Mesodermal cell (in vitro differentiated cells): ENCODE measurements at regions not wholly inside any gene's neighbourhood (a gene's known extent, or its start where the extent isn't known, plus 50 kb on each side); places are given as distances from the start of the nearest gene placed in this dataset.

ENCODE experiments used
- H3K27ac ChIP-seq: 2 replicates; pipeline ENCODE4 v1.7.0; 2013; ENCODE audit warnings: mild to moderate bottlenecking, low read depth, low read length, moderate library complexity; ENCODE audit not compliant: severe bottlenecking
- H3K36me3 ChIP-seq: 2 replicates; pipeline ENCODE4 v1.7.1; 2013; ENCODE audit warnings: mild to moderate bottlenecking, low read length, moderate library complexity; ENCODE audit not compliant: control insufficient read depth, insufficient read depth
- H3K4me1 ChIP-seq: one replicate; pipeline ENCODE4 v1.7.1; 2013; ENCODE audit warnings: mild to moderate bottlenecking, low read length; ENCODE audit not compliant: insufficient read depth, control insufficient read depth, poor library complexity, severe bottlenecking
- H3K4me3 ChIP-seq: 2 replicates; pipeline ENCODE4 v1.7.0; 2013; ENCODE audit warnings: low read length, control low read depth, mild to moderate bottlenecking; ENCODE audit not compliant: insufficient read depth, poor library complexity, severe bottlenecking; ENCODE audit errors: extremely low read depth
- H3K9me3 ChIP-seq: 2 replicates; pipeline ENCODE4 v1.7.1; 2013; ENCODE audit warnings: mild to moderate bottlenecking, low read length, moderate library complexity; ENCODE audit not compliant: control insufficient read depth
- WGBS, 2 experiments: methylation state at CpG; one replicate each; pipeline ENCODE4 v1.1.5; 2013; ENCODE audit warnings: missing lambda C conversion rate in 2 of 2; ENCODE audit not compliant: insufficient coverage in 2 of 2; 5-methylcytosine and 5-hydroxymethylcytosine counted together

DNA sequence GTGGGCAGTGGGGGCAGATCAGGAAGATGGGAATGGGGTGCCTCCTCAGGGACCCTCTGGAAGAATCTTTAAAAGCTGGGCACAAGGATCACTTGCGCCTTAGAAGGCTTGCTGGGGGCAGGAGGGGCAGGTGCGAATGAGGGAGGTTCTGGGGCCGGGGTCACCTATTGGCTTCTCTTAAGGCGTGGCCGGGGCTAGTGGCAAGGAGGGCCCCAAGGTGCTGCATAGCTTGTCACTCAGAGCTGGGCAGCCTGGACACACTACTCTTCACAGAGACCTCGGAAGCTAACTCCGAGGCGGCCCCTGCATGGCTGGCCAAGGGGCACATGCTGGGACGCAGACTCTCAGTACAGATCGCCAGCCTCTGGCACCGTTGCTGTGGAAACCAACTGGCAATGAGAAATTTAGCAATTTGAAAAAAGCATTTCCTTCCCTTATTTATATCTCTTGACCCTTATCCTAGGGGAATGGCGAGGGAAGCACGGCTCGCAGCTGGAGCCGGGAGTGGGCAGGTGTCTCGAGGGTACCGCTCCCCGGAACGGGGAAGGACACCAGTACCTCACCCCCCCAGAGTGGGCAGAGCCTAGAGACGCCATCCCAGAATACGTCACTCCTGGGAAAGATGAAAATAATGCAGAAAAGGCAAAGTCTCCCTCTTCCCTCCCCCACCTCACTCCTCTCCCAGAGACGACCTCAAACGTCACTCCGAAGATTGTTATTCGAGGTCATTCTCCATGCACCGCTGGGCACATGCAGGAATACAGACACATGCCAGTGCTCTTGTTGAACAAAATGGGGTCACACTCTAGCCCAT lies 188.1 kb downstream of the CTTN start:
- H3K4me3 ChIP-seq: no peak overlapping the region
- 89 to 93% methylated on average over 21 to 26 of the region's 26 CpGs for WGBS, 2 experiments
- no peak overlapping the region for H3K27ac ChIP-seq
- H3K9me3 ChIP-seq: no peaks in the 10 kb centered on the region
- no peaks in the 10 kb centered on the region for H3K36me3 ChIP-seq
- H3K4me1 ChIP-seq: no peaks in the 10 kb centered on the region

DNA sequence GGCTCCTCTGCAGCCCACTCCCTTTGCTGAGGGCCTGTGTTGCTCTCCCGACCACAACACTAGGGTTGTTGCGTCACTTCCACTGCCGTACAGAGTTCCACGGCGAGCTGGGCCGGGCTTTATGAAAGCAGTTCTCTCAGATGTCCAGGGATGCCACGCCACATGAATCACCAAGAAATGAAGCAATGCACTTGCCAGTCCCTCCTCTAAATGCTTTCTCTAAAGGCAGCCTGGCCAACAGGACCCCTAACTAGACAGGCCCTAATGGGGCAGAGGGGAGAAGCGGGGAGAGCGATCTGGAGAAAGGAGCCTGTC lies 188.7 kb downstream of the CTTN start:
- WGBS, 2 experiments: 87 to 92% methylated on average over 9 of the region's 9 CpGs
- Histone ChIP-seq H3K4me3 (no peak overlapping the region), H3K9me3 (no peaks in the 10 kb centered on the region), H3K27ac (no peak overlapping the region), H3K36me3 (no peaks in the 10 kb centered on the region), H3K4me1 (no peaks in the 10 kb centered on the region)

DNA sequence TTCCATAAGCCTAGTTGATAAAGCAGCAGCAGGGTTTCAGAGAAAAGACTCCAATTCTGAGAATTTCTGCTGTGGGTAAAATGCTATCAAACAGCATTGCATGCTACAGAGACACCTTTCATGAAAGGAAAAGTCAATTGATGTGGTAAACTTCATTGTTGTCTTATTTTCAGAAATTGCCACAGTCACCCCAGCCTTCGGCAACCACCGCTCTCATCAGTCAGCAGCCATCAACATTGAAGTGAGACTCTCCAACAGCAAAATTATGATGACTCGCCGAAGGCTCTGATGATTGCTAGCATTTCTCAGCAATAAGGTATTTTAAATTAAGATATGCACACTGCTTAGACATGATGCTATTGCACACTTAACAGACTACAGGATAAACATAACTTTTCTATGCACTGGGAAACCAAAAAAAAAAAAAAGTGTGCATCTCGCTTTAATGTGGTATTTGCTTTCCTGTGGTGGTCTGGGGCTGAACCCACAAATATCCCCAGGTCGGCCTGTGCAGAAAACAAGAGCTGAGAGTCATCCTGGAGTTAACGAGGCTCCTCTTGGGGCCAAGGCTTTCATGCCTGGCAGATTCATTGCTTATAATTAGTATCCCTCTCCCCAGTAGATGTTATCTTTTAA lies 192.1 kb downstream of the CTTN start:
- Histone ChIP-seq H3K27ac (no peak overlapping the region), H3K9me3 (no peaks in the 10 kb centered on the region), H3K36me3 (no peaks in the 10 kb centered on the region), H3K4me3 (no peak overlapping the region), H3K4me1 (peaks cover 5% of the 10 kb centered on the region)
- WGBS, 2 experiments: 98 to 100% methylated on average over 5 to 7 of the region's 7 CpGs

DNA sequence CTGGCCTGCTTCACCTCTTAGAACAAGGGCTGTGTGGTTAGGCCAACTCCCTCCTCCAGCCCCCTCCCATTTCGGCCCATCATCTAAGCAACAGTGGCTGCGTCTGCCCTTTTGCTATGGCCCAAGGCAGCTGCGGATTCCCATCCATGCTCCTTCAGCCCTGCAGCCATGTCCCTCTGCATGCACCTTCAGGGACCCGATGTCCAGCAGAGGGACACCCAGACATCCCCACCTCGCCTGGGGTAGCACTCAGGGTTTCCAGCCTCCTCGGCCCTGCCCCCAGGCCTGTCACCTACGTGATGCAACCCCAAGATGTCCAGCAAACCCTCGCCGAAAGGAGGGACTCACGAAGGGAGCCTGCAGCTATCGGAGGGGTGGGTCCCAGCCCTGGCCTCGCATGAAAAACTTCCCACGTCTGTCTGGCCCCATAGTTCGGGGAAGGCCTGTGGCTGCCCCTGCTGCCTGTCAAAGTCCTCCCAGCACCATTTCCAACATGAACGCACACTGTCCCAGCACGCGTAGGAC lies 194.4 kb downstream of the CTTN start:
- peaks cover 17% of the 10 kb centered on the region for H3K4me1 ChIP-seq
- H3K36me3 ChIP-seq: no peaks in the 10 kb centered on the region
- H3K4me3 ChIP-seq: no peak overlapping the region
- no peaks in the 10 kb centered on the region for H3K9me3 ChIP-seq
- H3K27ac ChIP-seq: no peak overlapping the region
- WGBS, 2 experiments: 83 to 91% methylated on average over 15 to 17 of the region's 17 CpGs

DNA sequence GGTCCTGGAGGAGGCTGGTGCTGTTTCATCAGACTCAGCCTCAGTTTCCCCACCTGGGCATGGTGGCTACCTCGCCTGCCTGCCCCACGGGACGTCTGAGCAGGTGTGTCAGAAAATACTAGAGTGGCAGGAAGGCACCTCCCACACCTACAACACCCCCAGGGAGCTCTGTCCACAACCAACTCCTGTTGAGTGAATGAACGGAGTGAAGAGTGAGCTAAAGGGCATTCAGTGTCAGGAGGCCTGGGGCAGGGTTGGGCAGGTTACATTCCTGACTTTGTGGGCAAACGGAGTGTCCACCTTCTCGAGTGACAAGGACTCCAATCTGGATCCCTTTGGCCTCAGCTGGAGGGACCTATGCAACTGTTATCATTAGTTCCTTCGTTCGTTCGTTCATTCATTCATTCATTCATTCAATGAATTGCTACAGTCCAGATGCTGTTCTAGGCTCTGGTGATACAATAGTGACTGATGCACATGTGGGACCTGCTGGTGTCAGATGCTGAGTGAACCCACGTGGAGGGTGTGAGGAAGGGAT lies 195.2 kb downstream of the CTTN start:
- Histone ChIP-seq H3K9me3 (no peaks in the 10 kb centered on the region), H3K36me3 (no peaks in the 10 kb centered on the region), H3K27ac (no peak overlapping the region), H3K4me1 (peaks cover 17% of the 10 kb centered on the region), H3K4me3 (no peak overlapping the region)
- WGBS, 2 experiments: 68 to 93% methylated on average over 3 to 7 of the region's 10 CpGs

DNA sequence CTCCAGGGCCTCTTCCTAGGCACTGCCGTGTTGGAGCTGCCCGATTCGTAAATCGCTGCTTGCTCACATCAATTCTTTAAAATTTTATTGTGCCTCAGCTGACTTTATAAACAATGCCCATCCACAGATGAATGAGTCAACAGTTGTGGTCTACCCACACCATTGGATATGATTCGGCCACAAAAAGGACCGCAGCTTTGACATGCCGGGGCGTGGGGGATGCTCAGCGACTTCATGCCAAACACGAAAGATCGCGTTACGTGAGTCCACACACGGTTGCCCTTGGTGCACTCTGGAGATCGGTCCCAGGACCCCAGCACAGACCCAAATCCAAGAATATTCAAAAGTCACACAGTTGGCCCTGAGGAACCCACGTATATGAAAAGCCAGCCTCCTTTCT lies 195.7 kb downstream of the CTTN start:
- no peaks in the 10 kb centered on the region for H3K9me3 ChIP-seq
- no peak overlapping the region for H3K4me3 ChIP-seq
- WGBS, 2 experiments: 91 to 93% methylated on average over 16 of the region's 16 CpGs
- H3K27ac ChIP-seq: no peak overlapping the region
- peaks cover 17% of the 10 kb centered on the region for H3K4me1 ChIP-seq
- H3K36me3 ChIP-seq: no peaks in the 10 kb centered on the region

DNA sequence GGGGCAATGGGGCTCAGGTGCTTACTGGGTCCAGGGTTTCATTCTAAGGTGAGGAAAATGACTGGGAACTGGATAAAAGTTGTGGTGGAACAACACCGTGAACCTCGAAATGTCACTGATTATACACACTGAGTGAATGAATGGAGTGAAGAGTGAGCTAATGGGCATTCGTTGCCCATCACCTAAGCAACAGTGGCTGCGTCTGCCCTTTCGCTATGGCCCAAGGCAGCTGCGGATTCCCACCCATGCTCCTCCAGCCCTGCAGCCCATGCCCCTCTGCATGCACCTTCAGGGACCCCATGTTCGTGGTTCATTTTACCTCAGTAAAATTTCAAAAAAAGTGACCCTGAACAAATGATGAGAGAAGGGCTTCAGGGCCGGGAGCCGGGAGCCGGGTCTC lies 196.3 kb downstream of the CTTN start:
- no peak overlapping the region for H3K27ac ChIP-seq
- no peaks in the 10 kb centered on the region for H3K36me3 ChIP-seq
- WGBS, 2 experiments: 92 to 95% methylated on average over 10 of the region's 10 CpGs
- no peak overlapping the region for H3K4me3 ChIP-seq
- peaks cover 17% of the 10 kb centered on the region for H3K4me1 ChIP-seq
- no peaks in the 10 kb centered on the region for H3K9me3 ChIP-seq

DNA sequence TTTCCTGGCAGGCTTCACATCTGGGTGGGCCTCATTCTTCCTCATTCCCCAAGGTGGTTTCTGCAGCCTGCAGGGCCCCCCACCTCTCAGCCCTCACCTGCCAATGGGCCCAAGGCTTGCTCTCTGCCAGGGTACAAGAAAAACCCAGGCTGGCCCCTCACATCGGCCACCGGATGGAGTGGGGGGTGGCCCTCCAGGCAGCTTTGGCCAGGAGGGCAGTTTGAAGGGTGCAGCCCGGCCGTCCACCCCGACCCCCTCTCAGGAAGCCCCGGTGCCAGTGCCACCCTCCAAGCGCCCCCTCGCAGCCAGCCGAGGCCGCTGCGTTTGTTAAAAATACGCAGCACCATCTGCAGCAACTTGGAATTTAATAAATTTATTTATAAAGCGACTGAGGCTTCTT lies 196.7 kb downstream of the CTTN start:
- H3K36me3 ChIP-seq: no peaks in the 10 kb centered on the region
- WGBS, 2 experiments: 94% methylated on average over 7 to 13 of the region's 13 CpGs
- H3K9me3 ChIP-seq: no peaks in the 10 kb centered on the region
- no peak overlapping the region for H3K4me3 ChIP-seq
- peaks cover 17% of the 10 kb centered on the region for H3K4me1 ChIP-seq
- H3K27ac ChIP-seq: no peak overlapping the region

DNA sequence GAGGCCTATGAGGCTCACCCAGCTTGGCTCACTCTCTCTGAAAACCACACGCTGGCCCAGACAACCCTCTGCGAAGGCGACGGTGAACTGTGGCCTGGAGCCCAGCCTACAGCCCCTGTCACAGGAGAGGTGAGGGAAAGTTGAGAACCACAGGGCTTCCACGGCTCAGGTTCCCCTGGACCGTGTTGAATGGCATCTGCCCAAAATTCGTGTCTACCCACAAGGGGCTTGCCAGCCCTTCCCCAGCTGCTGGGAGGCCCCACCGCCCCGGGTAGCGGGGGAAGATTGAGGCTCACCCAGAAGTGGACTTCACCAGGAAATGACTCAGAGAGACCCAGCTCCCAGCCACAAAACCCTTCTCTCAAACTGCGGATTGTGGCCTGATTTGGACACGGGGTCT lies 197.1 kb downstream of the CTTN start:
- Histone ChIP-seq H3K9me3 (no peaks in the 10 kb centered on the region), H3K4me1 (peaks cover 17% of the 10 kb centered on the region), H3K4me3 (no peak overlapping the region), H3K36me3 (no peaks in the 10 kb centered on the region), H3K27ac (no peak overlapping the region)
- WGBS, 2 experiments: 87 to 88% methylated on average over 11 to 12 of the region's 12 CpGs

DNA sequence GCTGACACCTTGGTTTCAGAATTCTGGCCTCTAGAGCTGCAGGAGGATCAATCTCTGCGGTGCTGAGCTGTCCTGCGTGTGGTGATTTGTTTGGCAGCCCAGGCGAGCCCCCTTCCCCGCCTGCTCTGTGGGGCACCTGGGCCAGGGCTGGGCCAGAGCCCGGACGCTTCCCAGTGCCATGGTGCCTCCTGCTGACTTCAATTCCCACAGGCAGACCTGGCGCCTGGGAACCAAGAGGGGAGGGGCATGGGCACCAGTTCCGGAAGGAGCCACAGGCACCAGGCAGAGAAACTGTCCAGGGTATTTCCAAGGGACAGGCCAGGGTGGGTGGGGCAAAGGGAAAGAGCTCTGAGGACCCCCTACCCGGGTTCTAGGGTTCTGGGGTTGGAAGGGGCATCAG lies 197.8 kb downstream of the CTTN start:
- no peak overlapping the region for H3K27ac ChIP-seq
- peaks cover 17% of the 10 kb centered on the region for H3K4me1 ChIP-seq
- no peak overlapping the region for H3K4me3 ChIP-seq
- H3K9me3 ChIP-seq: no peaks in the 10 kb centered on the region
- WGBS, 2 experiments: 78 to 84% methylated on average over 7 to 8 of the region's 9 CpGs
- H3K36me3 ChIP-seq: no peaks in the 10 kb centered on the region
